OCI-LY1 (cell line): ENCODE measurements at regions not wholly inside any gene's neighbourhood (a gene's known extent, or its start where the extent isn't known, plus 50 kb on each side); places are given as distances from the start of the nearest gene placed in this dataset.

Source experiments
- H2AFZ ChIP-seq: fragments of 200-600 bp; sonication (generic), shearing (Covaris generic); 2 replicates; pipeline ENCODE4 v1.6.0; 2014; ENCODE audit warnings: antibody characterized with exemption, mild to moderate bottlenecking, low read length
- H3F3A ChIP-seq: fragments of 200-600 bp; sonication (generic), shearing (Covaris generic); 2 replicates; pipeline ENCODE4 v1.6.0; 2014; ENCODE audit warnings: mild to moderate bottlenecking, antibody characterized with exemption, low read length, moderate library complexity; ENCODE audit not compliant: insufficient read depth
- H3K27ac ChIP-seq: fragments of 200-600 bp; sonication (generic); 2 replicates; pipeline ENCODE4 v1.5.1; 2014; ENCODE audit warnings: low read length, mixed run types, mild to moderate bottlenecking, low read depth; ENCODE audit not compliant: poor library complexity, severe bottlenecking
- H3K27me3 ChIP-seq: fragments of 200-600 bp; sonication (generic); 2 replicates; pipeline ENCODE4 v1.6.0; 2014; ENCODE audit warnings: antibody characterized with exemption, mild to moderate bottlenecking, low read length, moderate library complexity; ENCODE audit not compliant: insufficient read depth
- H3K36me3 ChIP-seq: fragments of 200-600 bp; sonication (generic); 2 replicates; pipeline ENCODE4 v1.6.1; 2014; ENCODE audit warnings: mild to moderate bottlenecking, antibody characterized with exemption, low read length, moderate library complexity, mixed read lengths; ENCODE audit not compliant: insufficient read depth
- H3K4me1 ChIP-seq: fragments of 200-600 bp; sonication (generic); 2 replicates; pipeline ENCODE4 v1.5.1; 2014; ENCODE audit warnings: mild to moderate bottlenecking, low read length, moderate library complexity; ENCODE audit not compliant: insufficient read depth, severe bottlenecking
- H3K4me2 ChIP-seq: fragments of 200-600 bp; sonication (generic), shearing (Covaris generic); 2 replicates; pipeline ENCODE4 v1.6.1; 2014; ENCODE audit warnings: low read length
- H3K4me3 ChIP-seq: fragments of 200-600 bp; sonication (generic); 2 replicates; pipeline ENCODE4 v1.5.1; 2014; ENCODE audit warnings: low read length, low read depth, mild to moderate bottlenecking, mixed read lengths; ENCODE audit not compliant: poor library complexity, severe bottlenecking
- H3K79me2 ChIP-seq: fragments of 200-600 bp; shearing (Covaris generic); 2 replicates; pipeline ENCODE4 v1.6.1; 2016; ENCODE audit warnings: mixed run types, low read length, mixed read lengths; ENCODE audit not compliant: insufficient read depth
- H3K9ac ChIP-seq: fragments of 200-600 bp; sonication (generic), shearing (Covaris generic); 2 replicates; pipeline ENCODE4 v1.6.1; 2014; ENCODE audit warnings: mild to moderate bottlenecking, low read length, mixed read lengths
- H3K9me2 ChIP-seq: fragments of 200-600 bp; sonication (generic), shearing (Covaris generic); 2 replicates; pipeline ENCODE4 v1.6.1; 2014; ENCODE audit warnings: low read depth, mild to moderate bottlenecking, low read length, mixed read lengths
- H3K9me3 ChIP-seq: fragments of 200-600 bp; shearing (Covaris generic); 2 replicates; pipeline ENCODE4 v1.6.1; 2014; ENCODE audit warnings: low read length, mixed read lengths
- H4K20me1 ChIP-seq: fragments of 200-600 bp; sonication (generic), shearing (Covaris generic); 2 replicates; pipeline ENCODE4 v1.6.0; 2016; ENCODE audit warnings: mild to moderate bottlenecking, low read length; ENCODE audit not compliant: insufficient read depth
- EZH2 ChIP-seq: fragments of 200-600 bp; sonication (generic), shearing (Covaris generic); IDR thresholded peaks from 2 replicates; pipeline ENCODE4 v1.8.0; 2017; ENCODE audit warnings: borderline replicate concordance, mixed run types, mild to moderate bottlenecking, antibody characterized with exemption, low read length, moderate library complexity, mixed read lengths
- TF ChIP-seq, protein P1 (sequence below): fragments of 200-600 bp; sonication (generic), shearing (Covaris generic); IDR thresholded peaks from 2 replicates; pipeline ENCODE4 v1.5.1; 2017; ENCODE audit warnings: mild to moderate bottlenecking, antibody characterized with exemption, low read length, moderate library complexity, mixed read lengths

GRCh38 chr5:3400659-3401058 is 195.0 kb upstream of the IRX1 start:
- Histone ChIP-seq H3K9me3 (no peaks in the 10 kb centered on the region), H3K27me3 (no peaks in the 10 kb centered on the region), H4K20me1 (no peaks in the 10 kb centered on the region), H3K9me2 (no peaks in the 10 kb centered on the region), H3K4me3 (no peak overlapping the region), H3K9ac (no peak overlapping the region), H3K4me1 (no peaks in the 10 kb centered on the region), H2AFZ (no peak overlapping the region), H3K36me3 (no peaks in the 10 kb centered on the region), H3K27ac (no peak overlapping the region), H3K79me2 (no peaks in the 10 kb centered on the region), H3K4me2 (no peak overlapping the region), H3F3A (no peaks in the 10 kb centered on the region)
- no peak for TF ChIP-seq EZH2
- TF ChIP-seq, protein P1, sequence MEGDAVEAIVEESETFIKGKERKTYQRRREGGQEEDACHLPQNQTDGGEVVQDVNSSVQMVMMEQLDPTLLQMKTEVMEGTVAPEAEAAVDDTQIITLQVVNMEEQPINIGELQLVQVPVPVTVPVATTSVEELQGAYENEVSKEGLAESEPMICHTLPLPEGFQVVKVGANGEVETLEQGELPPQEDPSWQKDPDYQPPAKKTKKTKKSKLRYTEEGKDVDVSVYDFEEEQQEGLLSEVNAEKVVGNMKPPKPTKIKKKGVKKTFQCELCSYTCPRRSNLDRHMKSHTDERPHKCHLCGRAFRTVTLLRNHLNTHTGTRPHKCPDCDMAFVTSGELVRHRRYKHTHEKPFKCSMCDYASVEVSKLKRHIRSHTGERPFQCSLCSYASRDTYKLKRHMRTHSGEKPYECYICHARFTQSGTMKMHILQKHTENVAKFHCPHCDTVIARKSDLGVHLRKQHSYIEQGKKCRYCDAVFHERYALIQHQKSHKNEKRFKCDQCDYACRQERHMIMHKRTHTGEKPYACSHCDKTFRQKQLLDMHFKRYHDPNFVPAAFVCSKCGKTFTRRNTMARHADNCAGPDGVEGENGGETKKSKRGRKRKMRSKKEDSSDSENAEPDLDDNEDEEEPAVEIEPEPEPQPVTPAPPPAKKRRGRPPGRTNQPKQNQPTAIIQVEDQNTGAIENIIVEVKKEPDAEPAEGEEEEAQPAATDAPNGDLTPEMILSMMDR, result no peak

DNA sequence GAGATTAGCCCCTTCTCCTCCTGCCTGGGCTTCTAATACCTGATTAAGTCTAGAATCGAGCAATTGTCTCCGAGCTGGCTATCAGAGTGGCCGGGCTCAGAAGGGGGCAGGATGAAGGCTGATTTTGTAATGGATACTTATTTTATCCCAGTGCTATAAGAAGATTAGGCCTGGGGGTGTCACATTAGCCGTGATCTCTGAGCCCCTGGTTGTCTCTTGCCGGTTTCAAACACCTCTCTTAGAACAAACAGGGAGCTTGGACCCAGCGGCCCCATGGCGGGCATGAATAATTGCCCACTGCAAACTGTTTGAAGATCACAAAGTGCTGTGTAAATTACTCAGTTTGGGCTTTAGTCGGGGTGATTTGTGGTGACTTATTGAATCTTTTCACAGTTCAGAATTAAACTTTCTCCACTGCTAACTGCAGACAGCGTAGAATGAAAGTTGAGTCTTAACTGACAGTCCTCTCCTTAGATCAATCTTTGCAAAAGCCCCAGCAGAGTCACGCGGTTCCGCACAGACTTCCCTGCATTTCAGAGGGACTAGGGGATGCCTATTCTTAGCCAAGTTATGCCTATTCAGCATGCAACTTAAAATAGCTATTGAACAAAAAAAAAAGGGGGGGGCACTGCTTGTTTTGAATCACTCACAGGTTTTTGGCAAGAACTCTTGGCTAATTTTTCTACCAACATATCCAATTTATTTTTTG is 200.6 kb upstream of the IRX1 start:
- Histone ChIP-seq H4K20me1 (no peaks in the 10 kb centered on the region), H3K9me3 (no peaks in the 10 kb centered on the region), H3K4me1 (no peaks in the 10 kb centered on the region), H3K27ac (no peak overlapping the region), H3K79me2 (no peaks in the 10 kb centered on the region), H3K4me3 (no peak overlapping the region), H3K9ac (no peak overlapping the region), H3K36me3 (no peaks in the 10 kb centered on the region), H3F3A (no peaks in the 10 kb centered on the region), H3K27me3 (0 out of 2 replicates have a peak, but pooled peaks cover 3% of the 10 kb centered on the region), H3K9me2 (no peaks in the 10 kb centered on the region), H3K4me2 (no peak overlapping the region), H2AFZ (no peak overlapping the region)
- TF ChIP-seq EZH2, result no peak

DNA sequence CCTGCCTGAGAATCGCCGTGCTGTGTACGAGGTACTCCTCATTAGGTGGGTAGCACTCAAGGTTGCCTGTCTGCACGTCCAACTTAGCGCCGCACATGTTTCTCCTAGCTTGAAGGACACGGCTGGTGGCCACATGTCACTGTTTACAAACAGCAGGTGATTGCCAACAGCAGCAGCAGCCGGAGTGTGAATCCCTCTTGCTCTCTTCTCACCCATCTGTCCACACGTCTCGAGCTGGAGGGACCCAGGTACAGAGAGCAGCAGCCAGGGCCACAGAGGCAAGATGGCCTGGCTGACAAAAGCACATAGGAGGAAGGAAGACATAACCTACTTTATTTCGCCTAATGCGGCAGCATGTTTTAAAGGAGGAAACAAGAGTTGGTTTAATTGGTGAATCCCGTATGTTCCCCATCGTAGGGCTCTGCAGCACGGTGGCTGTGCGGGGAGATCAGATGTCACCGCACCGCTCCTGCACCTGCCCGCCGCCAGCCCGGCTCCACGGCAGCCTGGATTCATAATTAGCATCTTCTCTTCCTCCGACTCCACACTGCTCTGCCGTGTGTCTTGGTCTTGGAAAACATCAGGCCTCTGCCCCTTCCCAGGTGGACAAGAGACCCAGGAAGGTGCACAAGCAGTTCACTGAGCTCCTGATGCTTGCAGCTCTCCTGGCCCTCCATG is 201.6 kb upstream of the IRX1 start:
- H3K4me3 ChIP-seq, result no peak overlapping the region
- no peak overlapping the region for H3K4me2 ChIP-seq
- H3K4me1 ChIP-seq, result no peaks in the 10 kb centered on the region
- H3K9ac ChIP-seq, result no peak overlapping the region
- H3K9me3 ChIP-seq, result no peaks in the 10 kb centered on the region
- H3K79me2 ChIP-seq, result no peaks in the 10 kb centered on the region
- no peak overlapping the region for H2AFZ ChIP-seq
- H3K9me2 ChIP-seq, result no peaks in the 10 kb centered on the region
- 0 out of 2 replicates have a peak, but pooled peaks cover 3% of the 10 kb centered on the region for H3K27me3 ChIP-seq
- no peak overlapping the region for H3K27ac ChIP-seq
- no peaks in the 10 kb centered on the region for H3F3A ChIP-seq
- H3K36me3 ChIP-seq, result no peaks in the 10 kb centered on the region
- TF ChIP-seq, protein P1, result no peak
- TF ChIP-seq EZH2, result no peak
- H4K20me1 ChIP-seq, result no peaks in the 10 kb centered on the region
